ENCODE measurements at regions not wholly inside any gene's neighbourhood (a gene's known extent, or its start where the extent isn't known, plus 50 kb on each side); places are given as distances from the start of the nearest gene placed in this dataset.

- 95 to 99% (median 97%) methylated on average over 2 of the region's 2 CpGs for WGBS, 5 donors
- no peak for DNase-seq
Observed at GRCh38 chr21:35288238-35288637, 239.1 kb upstream of the RUNX1 start.

GRCh38 chr21:35284199-35284598, 235.1 kb upstream of the RUNX1 start:
- WGBS, 5 donors: 55 to 76% (median 67%) methylated on average over 6 of the region's 6 CpGs
- no peaks in the 10 kb centered on the region for H3K36me3 ChIP-seq
- peaks cover 0 to 3% (median 0%) of the 10 kb centered on the region in 6 donors for H3K4me1 ChIP-seq
- H3K27ac ChIP-seq: no peak overlapping the region
- DNase-seq: no peak
- TF ChIP-seq CTCF (IDR thresholded peaks at IDR 0.05 in 8 of 11, conservative IDR thresholded peaks at IDR 0.05 in 3 of 11) (no peak), POLR2AphosphoS5 (IDR thresholded peaks at IDR 0.05) (no peak), POLR2A (IDR thresholded peaks at IDR 0.05) (no peak)
- no peaks in the 10 kb centered on the region for H3K27me3 ChIP-seq (replicated peaks in 1 of 7)
- no peak overlapping the region for H3K4me3 ChIP-seq
- intact Hi-C loops (cut with DNase I; ENCODE audit: low total_unique reads): no loop called here
- H3K9me3 ChIP-seq: peaks cover 0 to 21% (median 13%) of the 10 kb centered on the region in 8 donors

More at GRCh38 chr21:35288238-35288637, 239.1 kb upstream of the RUNX1 start:
- no peak overlapping the region for H3K27ac ChIP-seq
- H3K4me3 ChIP-seq: no peak overlapping the region
- no peak for TF ChIP-seq POLR2AphosphoS5 (IDR thresholded peaks at IDR 0.05)
- no peak for TF ChIP-seq POLR2A (IDR thresholded peaks at IDR 0.05)
- TF ChIP-seq CTCF (IDR thresholded peaks at IDR 0.05 in 8 of 11, conservative IDR thresholded peaks at IDR 0.05 in 3 of 11): no peak
- no peaks in the 10 kb centered on the region for H3K36me3 ChIP-seq
- H3K4me1 ChIP-seq: no peaks in the 10 kb centered on the region
- H3K9me3 ChIP-seq: peaks cover 0 to 21% (median 13%) of the 10 kb centered on the region in 8 donors
- H3K27me3 ChIP-seq (replicated peaks in 1 of 7): no peaks in the 10 kb centered on the region
- intact Hi-C loops (cut with DNase I; ENCODE audit: low total_unique reads): no loop called here

- no peak overlapping the region for H3K4me3 ChIP-seq
- H3K36me3 ChIP-seq: no peaks in the 10 kb centered on the region
- intact Hi-C loops (cut with DNase I; ENCODE audit: low total_unique reads): no loop called here
- 72 to 88% (median 86%) methylated on average over 5 of the region's 5 CpGs for WGBS, 5 donors
- H3K27ac ChIP-seq: no peak overlapping the region
- H3K4me1 ChIP-seq: peaks cover 0 to 3% (median 0%) of the 10 kb centered on the region in 6 donors
- H3K27me3 ChIP-seq (replicated peaks in 1 of 7): no peaks in the 10 kb centered on the region
- DNase-seq: no peak
- H3K9me3 ChIP-seq: peaks cover 0 to 20% (median 13%) of the 10 kb centered on the region in 8 donors
- TF ChIP-seq POLR2A (IDR thresholded peaks at IDR 0.05): no peak
- TF ChIP-seq CTCF (IDR thresholded peaks at IDR 0.05 in 8 of 11, conservative IDR thresholded peaks at IDR 0.05 in 3 of 11): no peak
- TF ChIP-seq POLR2AphosphoS5 (IDR thresholded peaks at IDR 0.05): no peak
Observed at GRCh38 chr21:35282944-35283343, 233.8 kb upstream of the RUNX1 start.

- intact Hi-C loops (cut with DNase I; ENCODE audit: low total_unique reads): no loop called here
- TF ChIP-seq POLR2A (IDR thresholded peaks at IDR 0.05) (no peak), CTCF (IDR thresholded peaks at IDR 0.05 in 8 of 11, conservative IDR thresholded peaks at IDR 0.05 in 3 of 11) (no peak), POLR2AphosphoS5 (IDR thresholded peaks at IDR 0.05) (no peak)
- Histone ChIP-seq H3K27ac (no peak overlapping the region), H3K4me1 (peaks cover 0 to 3% (median 0%) of the 10 kb centered on the region in 6 donors), H3K36me3 (no peaks in the 10 kb centered on the region), H3K4me3 (no peak overlapping the region), H3K27me3 (replicated peaks in 1 of 7) (no peaks in the 10 kb centered on the region), H3K9me3 (peaks cover 0 to 11% (median 4%) of the 10 kb centered on the region in 8 donors)
- no peak for DNase-seq
- 18 to 34% (median 30%) methylated on average over 3 of the region's 3 CpGs for WGBS, 5 donors
Observed at GRCh38 chr21:35281956-35282355, 232.9 kb upstream of the RUNX1 start.

Data from spleen (tissue), 11 donors.